Kasumi-1 (cell line): ENCODE measurements at regions not wholly inside any gene's neighbourhood (a gene's known extent, or its start where the extent isn't known, plus 50 kb on each side); places are given as distances from the start of the nearest gene placed in this dataset.

Experiments used
- DNase-seq, 2 experiments: peaks; one replicate each; lab custom pipeline; 2025; lab: John Stamatoyannopoulos, UW

DNA sequence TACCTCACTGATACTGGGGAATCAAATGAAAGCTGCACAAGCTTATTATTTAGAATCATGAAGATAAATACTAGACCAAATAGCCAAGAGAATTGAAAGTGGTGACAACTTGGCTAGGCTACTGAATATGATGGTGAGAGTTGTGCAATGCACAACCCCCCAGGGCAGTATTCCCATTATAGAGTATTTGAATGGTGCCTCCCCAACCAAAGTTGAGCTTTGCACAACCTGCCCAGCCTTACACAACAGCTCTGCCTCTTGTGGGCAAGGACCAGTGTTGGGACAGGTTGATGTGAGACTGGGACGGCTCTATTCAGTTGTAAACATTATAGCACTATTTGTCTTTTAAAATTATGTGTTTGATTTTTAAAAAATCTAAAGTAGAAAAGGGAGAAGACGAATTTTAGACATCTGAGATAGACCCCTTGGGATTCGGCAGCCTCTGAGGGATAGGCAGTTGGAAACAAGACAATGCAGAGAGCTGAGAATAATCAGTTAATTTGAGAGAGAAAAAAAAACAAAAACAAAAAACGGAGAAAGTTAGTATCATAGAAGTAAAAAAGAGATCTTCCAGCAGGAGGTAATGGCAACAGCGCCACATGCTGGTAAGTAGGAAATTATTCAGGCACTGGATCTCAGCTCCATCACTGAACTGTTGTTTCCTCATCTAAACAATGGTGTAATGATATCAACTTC, 91.0 kb upstream of the KCNA3 start:
- DNase-seq, result peak; percentile 63 to 80

DNA sequence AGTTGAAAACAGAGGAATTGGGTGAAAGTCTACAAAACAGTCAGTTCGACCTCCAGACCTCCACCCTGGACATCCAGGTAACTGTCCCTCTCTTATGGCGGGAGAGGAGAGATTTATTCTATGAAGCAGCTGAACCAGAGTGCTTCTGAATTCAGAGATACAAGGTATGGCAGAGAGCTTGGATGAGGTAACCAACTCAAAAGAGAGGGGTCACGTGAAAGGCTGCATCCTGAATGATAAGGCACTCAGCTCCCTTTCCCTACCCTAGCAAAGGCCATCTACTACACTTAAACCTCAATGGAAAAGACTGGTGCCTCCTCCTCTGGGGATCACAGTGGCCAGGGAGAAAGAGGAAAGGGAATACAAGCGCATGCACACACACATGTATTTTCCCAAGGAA, 88.4 kb upstream of the KCNA3 start:
- no peak for DNase-seq

GRCh38 chr1:110760321-110760720, 85.6 kb upstream of the KCNA3 start:
- no peak for DNase-seq

DNA sequence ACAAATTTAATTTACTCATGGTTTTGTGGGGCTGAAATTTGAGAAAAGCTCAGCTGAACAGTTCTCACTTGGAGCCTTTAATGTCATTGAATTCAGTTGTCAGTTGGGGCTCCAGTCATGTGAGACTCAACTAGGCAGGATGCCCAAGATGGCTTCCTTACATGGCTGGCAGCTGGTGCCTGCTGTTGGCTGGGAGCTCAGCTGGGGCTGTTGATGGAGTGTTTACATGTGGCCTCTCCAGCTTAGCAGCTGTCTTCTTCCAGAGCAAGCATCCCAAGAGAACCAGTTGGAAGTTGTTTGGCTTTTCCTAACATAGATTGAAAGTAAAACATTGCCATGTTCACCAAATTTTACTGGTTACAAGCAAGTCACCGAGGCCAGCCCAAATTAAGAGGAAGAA, 81.8 kb upstream of the KCNA3 start:
- DNase-seq, result no peak

- DNase-seq, result no peak
Measured at GRCh38 chr1:110752941-110753725, 78.4 kb upstream of the KCNA3 start.

- DNase-seq, result no peak
Measured at GRCh38 chr1:110750562-110750961, 75.8 kb upstream of the KCNA3 start.

DNA sequence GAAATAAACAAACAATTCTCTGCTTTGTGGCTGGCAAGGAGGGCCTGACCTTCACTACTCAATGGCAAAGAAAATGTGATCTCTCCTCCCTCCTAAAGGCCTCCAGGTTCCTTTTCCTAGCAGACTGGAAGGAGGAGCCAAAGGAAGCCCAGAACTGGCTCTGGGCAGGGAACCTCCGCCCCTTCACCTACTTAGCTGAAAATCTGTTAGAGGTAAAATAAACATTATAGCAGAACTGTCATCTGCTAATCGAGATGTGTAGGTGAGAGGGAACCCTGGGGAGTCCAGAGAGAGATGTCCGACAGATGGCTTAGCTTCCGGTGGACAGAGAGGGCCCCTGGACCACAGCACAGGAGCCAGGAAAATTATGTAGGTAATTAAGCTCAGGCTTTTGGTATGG, 75.2 kb upstream of the KCNA3 start:
- DNase-seq, result no peak

- DNase-seq, result peak; percentile 8 to 42
Measured at GRCh38 chr1:110746644-110747259, 72.0 kb upstream of the KCNA3 start.

DNA sequence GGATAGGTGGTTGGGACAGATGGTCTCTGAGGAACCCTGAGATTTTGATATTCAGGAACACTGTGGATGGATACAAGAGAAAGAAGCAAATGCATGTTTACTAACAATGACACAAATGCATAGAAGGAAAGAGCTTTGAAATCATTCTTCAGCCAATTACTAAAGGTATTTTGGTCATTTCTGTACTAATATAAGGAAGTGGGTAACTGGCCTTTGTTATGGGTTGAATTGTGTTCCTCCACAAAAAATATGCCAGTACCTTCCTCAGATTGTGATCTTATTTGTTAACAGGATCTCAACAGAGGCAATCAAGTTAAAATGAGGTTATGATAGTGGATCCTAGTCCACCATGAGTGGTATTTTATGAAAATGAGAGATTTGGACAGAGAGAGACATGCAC, 68.7 kb upstream of the KCNA3 start:
- DNase-seq, result no peak

GRCh38 chr1:110736900-110737605, 62.3 kb upstream of the KCNA3 start:
- DNase-seq, result no peak

DNA sequence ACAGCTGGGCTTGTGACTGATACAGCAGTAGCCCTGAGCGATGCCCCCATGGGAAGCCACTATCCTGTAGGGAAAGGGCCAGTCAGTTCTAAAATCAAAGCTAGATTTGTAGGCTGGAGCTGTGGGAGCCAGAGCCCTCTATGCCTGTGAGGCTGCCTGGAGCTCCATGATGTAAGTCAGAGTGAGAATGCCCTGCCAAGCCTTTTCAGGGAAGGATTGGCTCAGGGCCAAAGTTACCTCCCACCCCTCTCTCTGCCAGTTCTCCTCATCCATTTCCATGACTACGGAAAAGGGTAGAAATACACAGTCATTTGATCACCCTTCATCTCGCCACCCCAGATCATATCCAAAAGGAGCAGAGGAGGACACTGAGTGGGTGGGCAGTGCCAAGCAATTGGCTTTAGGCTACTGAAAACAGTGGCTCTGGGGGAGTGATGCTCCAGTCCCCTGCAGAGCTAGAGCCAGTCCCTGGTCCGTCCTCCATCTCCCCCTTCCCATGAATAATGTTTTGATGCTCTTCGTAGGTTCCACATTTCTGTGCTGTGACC, 59.5 kb upstream of the KCNA3 start:
- DNase-seq, result no peak

DNA sequence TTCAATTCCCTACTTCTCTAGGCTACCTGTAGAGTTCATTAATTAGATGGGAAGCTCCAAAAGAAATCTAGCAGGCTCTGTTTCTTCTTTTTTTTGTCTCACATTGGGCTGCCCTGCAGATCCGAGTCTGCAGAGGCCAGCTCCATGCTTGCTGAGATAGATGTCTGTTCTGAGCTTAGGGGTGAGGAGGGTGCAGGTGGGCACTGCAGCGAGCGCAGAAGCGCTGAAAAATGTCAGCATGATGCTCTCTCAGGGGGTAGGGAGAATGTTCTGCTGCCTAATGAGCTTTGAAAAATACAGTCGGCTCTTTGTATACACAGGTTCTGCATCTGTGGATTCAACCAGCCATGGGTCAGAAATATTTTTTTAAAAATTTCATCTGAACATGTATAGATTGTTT, 56.8 kb upstream of the KCNA3 start:
- DNase-seq, result no peak

DNA sequence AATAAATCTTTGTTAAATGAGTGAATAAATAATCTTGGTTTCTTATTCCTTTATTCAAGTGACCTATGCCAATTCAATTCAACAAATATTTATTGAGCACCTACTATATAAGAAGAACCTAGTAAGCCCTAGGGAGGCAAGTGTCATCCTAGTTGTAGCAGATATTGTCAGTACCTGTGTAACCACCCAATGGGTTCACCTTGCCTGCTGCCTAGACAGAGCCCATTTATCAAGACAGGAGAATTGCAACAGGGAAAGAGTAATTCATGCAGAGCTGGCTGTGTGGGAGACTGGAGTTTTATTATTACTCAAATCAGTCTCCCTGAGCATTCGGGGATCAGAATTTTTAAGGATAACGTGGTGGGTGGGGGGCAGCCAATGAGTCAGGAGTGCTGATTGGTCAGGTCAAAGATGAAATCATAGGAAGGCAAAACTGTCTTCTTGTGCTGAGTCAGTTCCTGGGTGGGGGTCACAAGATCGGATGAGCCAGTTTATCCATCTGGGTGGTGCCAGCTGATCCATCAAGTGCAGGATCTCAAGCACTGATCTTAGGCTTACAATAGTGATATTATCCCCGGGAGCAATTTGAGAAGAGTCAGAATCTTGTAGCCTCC, 53.8 kb upstream of the KCNA3 start:
- no peak for DNase-seq

DNA sequence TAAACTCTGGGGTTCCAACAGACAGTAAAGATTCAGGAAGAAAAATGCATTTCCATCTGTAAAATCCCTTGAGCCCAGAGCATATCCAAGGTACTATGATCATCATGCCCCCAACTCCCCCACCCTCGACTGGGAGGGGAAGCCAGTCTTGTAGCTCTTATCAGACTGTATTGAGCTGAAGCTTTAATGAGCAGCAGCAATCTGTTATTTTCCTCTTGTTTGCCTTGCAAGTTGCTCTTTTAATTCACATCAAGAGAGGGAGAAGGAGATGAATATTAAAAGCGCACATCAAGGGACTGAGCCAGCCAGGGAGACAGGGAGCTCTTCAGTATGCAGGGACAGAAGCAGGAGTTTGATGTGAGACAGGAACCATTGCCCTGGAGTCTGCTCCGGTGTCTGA, 52.5 kb upstream of the KCNA3 start:
- no peak for DNase-seq

DNA sequence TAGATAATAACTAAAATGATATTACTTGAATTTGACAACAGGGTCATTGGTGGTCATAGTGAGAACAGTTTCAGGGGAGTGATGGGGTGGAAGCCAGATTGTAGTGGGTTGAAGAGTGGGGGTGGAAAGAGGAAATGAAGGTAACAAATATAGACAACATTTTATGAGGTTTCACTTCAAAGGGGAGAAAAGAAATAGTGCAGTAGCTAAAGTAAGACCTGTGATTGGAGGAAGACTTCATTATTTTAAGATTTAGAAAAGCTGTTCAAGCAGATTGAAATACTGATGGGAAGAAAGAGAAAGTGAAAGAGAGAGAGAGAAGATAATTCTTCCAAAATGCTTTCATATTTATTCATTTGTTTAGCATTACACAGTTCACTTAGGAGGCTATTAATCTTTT, 52.0 kb upstream of the KCNA3 start:
- DNase-seq, result no peak
